NCI-H345 treated with DMSO at 0.1 percent for 48 hours (cell line): ENCODE measurements at regions not wholly inside any gene's neighbourhood (a gene's known extent, or its start where the extent isn't known, plus 50 kb on each side); places are given as distances from the start of the nearest gene placed in this dataset.

Source experiments
- DNase-seq: peaks from one replicate; lab custom pipeline; 2025; ENCODE audit not compliant: unreplicated experiment; lab: John Stamatoyannopoulos, UW

GRCh38 chr1:177355575-177355974 lies 184.8 kb downstream of the BRINP2 start:
- DNase-seq, result no peak

GRCh38 chr1:177354247-177354646 lies 183.5 kb downstream of the BRINP2 start:
- DNase-seq, result no peak

- no peak for DNase-seq
These were observed 180.8 kb downstream of the BRINP2 start for GRCh38 chr1:177351361-177352108.

GRCh38 chr1:177346790-177347359 lies 176.1 kb downstream of the BRINP2 start:
- no peak for DNase-seq

- DNase-seq, result no peak
These were observed 172.7 kb downstream of the BRINP2 start for GRCh38 chr1:177343445-177343844.

GRCh38 chr1:177341773-177342172 lies 171.0 kb downstream of the BRINP2 start:
- DNase-seq, result no peak

- no peak for DNase-seq
These were observed 169.9 kb downstream of the BRINP2 start for GRCh38 chr1:177340601-177341067.

GRCh38 chr1:177338376-177338775 lies 167.6 kb downstream of the BRINP2 start:
- no peak for DNase-seq

- no peak for DNase-seq
These were observed 164.1 kb downstream of the BRINP2 start for GRCh38 chr1:177334903-177335302.

GRCh38 chr1:177333936-177334595 lies 163.3 kb downstream of the BRINP2 start:
- DNase-seq, result no peak
